ENCODE measurements at regions not wholly inside any gene's neighbourhood (a gene's known extent, or its start where the extent isn't known, plus 50 kb on each side); places are given as distances from the start of the nearest gene placed in this dataset.

GRCh38 chr12:62192180-62192902, 67.9 kb upstream of the USP15 start:
- no peaks in the 10 kb centered on the region for H3K36me3 ChIP-seq (ENCODE audit: control insufficient read depth in 4 of 4, insufficient read depth in 3 of 4, low read depth in 1 of 4, low read length in 3 of 4)
- peaks cover 12 to 30% (median 28%) of the 10 kb centered on the region in 4 donors for H3K4me1 ChIP-seq (ENCODE audit: control insufficient read depth in 4 of 4, insufficient read depth in 4 of 4, low read length in 3 of 4)
- H3K27ac ChIP-seq (ENCODE audit: low read depth in 1 of 2, low read length in 2 of 2): no peak overlapping the region
- TF ChIP-seq RXRA (IDR thresholded peaks at IDR 0.05) (no peak), RAD21 (IDR thresholded peaks at IDR 0.05) (peak; percentile 96 to 98), YY1 (IDR thresholded peaks at IDR 0.05) (no peak), REST (IDR thresholded peaks at IDR 0.05) (no peak), HNF4G (IDR thresholded peaks at IDR 0.05) (no peak), EGR1 (IDR thresholded peaks at IDR 0.05; ENCODE audit: low read depth in 2 of 2) (no peak), FOXA1 (IDR thresholded peaks at IDR 0.05) (no peak), JUND (IDR thresholded peaks at IDR 0.05) (no peak), TAF1 (conservative IDR thresholded peaks at IDR 0.05) (no peak), GABPA (IDR thresholded peaks at IDR 0.05 in 1 of 2, conservative IDR thresholded peaks at IDR 0.05 in 1 of 2) (no peak), FOXA2 (IDR thresholded peaks at IDR 0.05) (no peak), SP1 (IDR thresholded peaks at IDR 0.05) (no peak), NR2F2 (IDR thresholded peaks at IDR 0.05) (no peak), ZBTB33 (IDR thresholded peaks at IDR 0.05) (no peak), HNF4A (conservative IDR thresholded peaks at IDR 0.05) (peak; percentile 15 to 29)
- TF ChIP-seq, protein P1, sequence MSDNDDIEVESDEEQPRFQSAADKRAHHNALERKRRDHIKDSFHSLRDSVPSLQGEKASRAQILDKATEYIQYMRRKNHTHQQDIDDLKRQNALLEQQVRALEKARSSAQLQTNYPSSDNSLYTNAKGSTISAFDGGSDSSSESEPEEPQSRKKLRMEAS (IDR thresholded peaks at IDR 0.05): no peak
- TF ChIP-seq, protein P2, sequence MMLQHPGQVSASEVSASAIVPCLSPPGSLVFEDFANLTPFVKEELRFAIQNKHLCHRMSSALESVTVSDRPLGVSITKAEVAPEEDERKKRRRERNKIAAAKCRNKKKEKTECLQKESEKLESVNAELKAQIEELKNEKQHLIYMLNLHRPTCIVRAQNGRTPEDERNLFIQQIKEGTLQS (IDR thresholded peaks at IDR 0.05): no peak
- TF ChIP-seq, protein P3, sequence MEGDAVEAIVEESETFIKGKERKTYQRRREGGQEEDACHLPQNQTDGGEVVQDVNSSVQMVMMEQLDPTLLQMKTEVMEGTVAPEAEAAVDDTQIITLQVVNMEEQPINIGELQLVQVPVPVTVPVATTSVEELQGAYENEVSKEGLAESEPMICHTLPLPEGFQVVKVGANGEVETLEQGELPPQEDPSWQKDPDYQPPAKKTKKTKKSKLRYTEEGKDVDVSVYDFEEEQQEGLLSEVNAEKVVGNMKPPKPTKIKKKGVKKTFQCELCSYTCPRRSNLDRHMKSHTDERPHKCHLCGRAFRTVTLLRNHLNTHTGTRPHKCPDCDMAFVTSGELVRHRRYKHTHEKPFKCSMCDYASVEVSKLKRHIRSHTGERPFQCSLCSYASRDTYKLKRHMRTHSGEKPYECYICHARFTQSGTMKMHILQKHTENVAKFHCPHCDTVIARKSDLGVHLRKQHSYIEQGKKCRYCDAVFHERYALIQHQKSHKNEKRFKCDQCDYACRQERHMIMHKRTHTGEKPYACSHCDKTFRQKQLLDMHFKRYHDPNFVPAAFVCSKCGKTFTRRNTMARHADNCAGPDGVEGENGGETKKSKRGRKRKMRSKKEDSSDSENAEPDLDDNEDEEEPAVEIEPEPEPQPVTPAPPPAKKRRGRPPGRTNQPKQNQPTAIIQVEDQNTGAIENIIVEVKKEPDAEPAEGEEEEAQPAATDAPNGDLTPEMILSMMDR (IDR thresholded peaks at IDR 0.05; ENCODE audit: low read depth, low read length, missing input control): peak; percentile 71
- no peak overlapping the region for H3K9ac ChIP-seq (ENCODE audit: low read depth in 1 of 2, low read length in 2 of 2)
- peak overlapping the region; percentile 21 to 61 (median 45) for H3K4me3 ChIP-seq (ENCODE audit: low read depth in 1 of 3, low read length in 3 of 3)
- peaks cover 5 to 9% (median 5%) of the 10 kb centered on the region in 4 donors for H3K27me3 ChIP-seq (ENCODE audit: control insufficient read depth in 4 of 4, insufficient read depth in 4 of 4, low read length in 3 of 4)
- H3K9me3 ChIP-seq (ENCODE audit: control insufficient read depth in 4 of 4, low read length in 3 of 4): no peaks in the 10 kb centered on the region
- WGBS: 1% methylated on average over 34 of the region's 34 CpGs
- peak; percentile 48 for DNase-seq (ENCODE audit: low spot score)
